Erythroblast (primary cell): ENCODE measurements at regions not wholly inside any gene's neighbourhood (a gene's known extent, or its start where the extent isn't known, plus 50 kb on each side); places are given as distances from the start of the nearest gene placed in this dataset.

ENCODE experiments used
- GATA1 ChIP-seq: IDR thresholded peaks from 2 replicates; pipeline ENCODE4 v1.6.1; 2011; ENCODE audit warnings: low read depth, mild to moderate bottlenecking, control low read depth, low read length, moderate library complexity
- POLR2A ChIP-seq: IDR thresholded peaks from 2 replicates; pipeline ENCODE4 v1.6.1; 2011; ENCODE audit warnings: mild to moderate bottlenecking, low read length

- TF ChIP-seq POLR2A = no peak
- TF ChIP-seq GATA1 = no peak
These were observed 243.6 kb downstream of the EDEM1 start for GRCh38 chr3:5431146-5431545.
